Keratinocyte (primary cell): ENCODE measurements at regions not wholly inside any gene's neighbourhood (a gene's known extent, or its start where the extent isn't known, plus 50 kb on each side); places are given as distances from the start of the nearest gene placed in this dataset.

Experiments used
- DNase-seq: peaks from one replicate; pipeline ENCODE4 v3.0.0-alpha.2; 2011; ENCODE audit warnings: low read depth, missing footprints, low spot score
- FAIRE-seq: peaks from 2 replicates; lab custom pipeline; 2011; peaks lifted over from hg19 to GRCh38; lab: Jason Lieb, UNC
- H2AFZ ChIP-seq: 2 replicates; pipeline ENCODE4 v1.6.0; 2012; ENCODE audit warnings: low read length, control low read depth, inconsistent platforms; ENCODE audit not compliant: control insufficient read depth
- H3K27ac ChIP-seq: 2 replicates; pipeline ENCODE4 v1.5.1; 2011; ENCODE audit warnings: low read length; ENCODE audit not compliant: control insufficient read depth, insufficient read depth
- H3K27me3 ChIP-seq: 3 replicates; pipeline ENCODE4 v1.6.0; 2011; ENCODE audit warnings: low read length; ENCODE audit not compliant: control insufficient read depth, insufficient read depth; ENCODE audit errors: extremely low read depth
- H3K36me3 ChIP-seq, 2 experiments: 2 replicates in 1 of 2; 3 replicates in 1 of 2; pipeline ENCODE4 v1.5.1; 2011; ENCODE audit warnings: low read length in 2 of 2, mild to moderate bottlenecking in 1 of 2; ENCODE audit not compliant: control insufficient read depth in 2 of 2, insufficient read depth in 2 of 2; ENCODE audit errors: extremely low read depth in 1 of 2
- H3K4me1 ChIP-seq: 3 replicates; pipeline ENCODE4 v1.5.1; 2011; ENCODE audit warnings: low read length; ENCODE audit not compliant: control insufficient read depth, insufficient read depth; ENCODE audit errors: extremely low read depth
- H3K4me2 ChIP-seq: 3 replicates; pipeline ENCODE4 v1.6.0; 2011; ENCODE audit warnings: low read depth, low read length; ENCODE audit not compliant: control insufficient read depth, insufficient read depth; ENCODE audit errors: extremely low read depth
- H3K4me3 ChIP-seq, 3 experiments: fragments of 200-600 bp in 1 of 3; sonication (generic) in 1 of 3; 2 replicates in 2 of 3; 3 replicates in 1 of 3; pipeline ENCODE4 v1.5.1; 2011 to 2016; ENCODE audit warnings: low read length in 3 of 3, mild to moderate bottlenecking in 3 of 3, control low read depth in 2 of 3, inconsistent platforms in 1 of 3, low read depth in 1 of 3, mixed read lengths in 1 of 3, mixed run types in 1 of 3, moderate library complexity in 1 of 3; ENCODE audit not compliant: control insufficient read depth in 2 of 3, insufficient read depth in 2 of 3; ENCODE audit errors: extremely low read depth in 1 of 3
- H3K79me2 ChIP-seq: 2 replicates; pipeline ENCODE4 v1.6.0; 2012; ENCODE audit warnings: low read length; ENCODE audit not compliant: control insufficient read depth, insufficient read depth
- H3K9ac ChIP-seq: 3 replicates; pipeline ENCODE4 v1.6.0; 2011; ENCODE audit warnings: low read length; ENCODE audit not compliant: control insufficient read depth, insufficient read depth; ENCODE audit errors: extremely low read depth
- H3K9me1 ChIP-seq: 3 replicates; pipeline ENCODE4 v1.6.0; 2011; ENCODE audit warnings: low read length; ENCODE audit not compliant: control insufficient read depth, insufficient read depth; ENCODE audit errors: extremely low read depth
- H3K9me3 ChIP-seq: 2 replicates; pipeline ENCODE4 v1.5.1; 2012; ENCODE audit warnings: low read depth, low read length; ENCODE audit not compliant: control insufficient read depth
- H4K20me1 ChIP-seq: 3 replicates; pipeline ENCODE4 v1.6.0; 2011; ENCODE audit warnings: low read length; ENCODE audit not compliant: control insufficient read depth, insufficient read depth; ENCODE audit errors: extremely low read depth
- EZH2 ChIP-seq: IDR thresholded peaks from one replicate; pipeline ENCODE4 v1.6.1; 2012; ENCODE audit warnings: inconsistent platforms, mild to moderate bottlenecking, low read length, moderate library complexity
- dilution Hi-C: fragments of 300-500 bp; cut with MboI; formaldehyde crosslinking; loops from one replicate; pipeline ENCODE4 v1.7.0; 2020; ENCODE audit warnings: low sequenced_read_pairs; ENCODE audit not compliant: extremely low pct_ligation_motif_present
- TF ChIP-seq, protein P1 (sequence below), 3 experiments: IDR thresholded peaks in 1 of 3; conservative IDR thresholded peaks in 1 of 3; optimal IDR thresholded peaks in 1 of 3; 2 replicates in 2 of 3; 3 replicates in 1 of 3; pipeline versions ENCODE3 to v1.5.1; 2011; ENCODE audit warnings: low read length in 3 of 3, mild to moderate bottlenecking in 3 of 3, moderate library complexity in 2 of 3, control low read depth in 1 of 3, inconsistent platforms in 1 of 3; ENCODE audit not compliant: insufficient read depth in 2 of 3; ENCODE audit errors: extremely low read depth in 1 of 3

DNA sequence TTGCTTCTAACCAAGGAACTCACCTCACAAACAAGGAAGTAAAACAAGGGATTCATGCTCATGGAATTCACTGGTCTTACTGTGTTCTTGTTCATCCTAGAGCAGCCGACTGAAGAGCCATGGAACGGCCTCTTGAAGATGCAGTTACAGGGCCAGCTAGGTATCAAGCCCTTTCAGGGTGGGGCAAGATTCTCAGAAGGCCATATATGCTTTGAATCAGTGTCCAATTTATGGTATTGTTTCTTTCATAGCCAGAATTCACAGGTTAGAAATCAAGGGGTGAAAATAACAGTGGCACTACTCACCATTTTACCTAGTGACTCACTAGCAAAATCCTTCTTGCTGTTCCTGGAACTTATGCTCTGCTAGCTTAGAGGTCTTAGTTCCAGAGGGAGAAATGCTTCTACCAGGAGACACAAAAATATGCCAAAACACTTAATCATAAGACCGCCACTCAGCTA is 159.5 kb upstream of the CDH10 start:
- H2AFZ ChIP-seq, result peak overlapping the region; percentile 63
- H3K9me1 ChIP-seq, result no peaks in the 10 kb centered on the region
- H3K36me3 ChIP-seq, result no peaks in the 10 kb centered on the region
- dilution Hi-C loops, result no loop called here
- H3K4me1 ChIP-seq, result peaks cover 7% of the 10 kb centered on the region
- DNase-seq, result no peak
- H3K4me3 ChIP-seq, result no peak overlapping the region
- no peak overlapping the region for H3K9ac ChIP-seq
- no peaks in the 10 kb centered on the region for H3K9me3 ChIP-seq
- peak overlapping the region; percentile 16 for H3K4me2 ChIP-seq
- no peaks in the 10 kb centered on the region for H3K79me2 ChIP-seq
- TF ChIP-seq EZH2, result no peak
- TF ChIP-seq, protein P1, sequence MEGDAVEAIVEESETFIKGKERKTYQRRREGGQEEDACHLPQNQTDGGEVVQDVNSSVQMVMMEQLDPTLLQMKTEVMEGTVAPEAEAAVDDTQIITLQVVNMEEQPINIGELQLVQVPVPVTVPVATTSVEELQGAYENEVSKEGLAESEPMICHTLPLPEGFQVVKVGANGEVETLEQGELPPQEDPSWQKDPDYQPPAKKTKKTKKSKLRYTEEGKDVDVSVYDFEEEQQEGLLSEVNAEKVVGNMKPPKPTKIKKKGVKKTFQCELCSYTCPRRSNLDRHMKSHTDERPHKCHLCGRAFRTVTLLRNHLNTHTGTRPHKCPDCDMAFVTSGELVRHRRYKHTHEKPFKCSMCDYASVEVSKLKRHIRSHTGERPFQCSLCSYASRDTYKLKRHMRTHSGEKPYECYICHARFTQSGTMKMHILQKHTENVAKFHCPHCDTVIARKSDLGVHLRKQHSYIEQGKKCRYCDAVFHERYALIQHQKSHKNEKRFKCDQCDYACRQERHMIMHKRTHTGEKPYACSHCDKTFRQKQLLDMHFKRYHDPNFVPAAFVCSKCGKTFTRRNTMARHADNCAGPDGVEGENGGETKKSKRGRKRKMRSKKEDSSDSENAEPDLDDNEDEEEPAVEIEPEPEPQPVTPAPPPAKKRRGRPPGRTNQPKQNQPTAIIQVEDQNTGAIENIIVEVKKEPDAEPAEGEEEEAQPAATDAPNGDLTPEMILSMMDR (optimal IDR thresholded peaks at IDR 0.05 in 1 of 3, IDR thresholded peaks at IDR 0.05 in 1 of 3, conservative IDR thresholded peaks at IDR 0.05 in 1 of 3; ENCODE audit: extremely low read depth in 1 of 3, insufficient read depth in 2 of 3, low read length in 3 of 3), result no peak
- H4K20me1 ChIP-seq, result no peaks in the 10 kb centered on the region
- no peak overlapping the region for H3K27ac ChIP-seq
- no peaks in the 10 kb centered on the region for H3K27me3 ChIP-seq
- FAIRE-seq, result no peak

DNA sequence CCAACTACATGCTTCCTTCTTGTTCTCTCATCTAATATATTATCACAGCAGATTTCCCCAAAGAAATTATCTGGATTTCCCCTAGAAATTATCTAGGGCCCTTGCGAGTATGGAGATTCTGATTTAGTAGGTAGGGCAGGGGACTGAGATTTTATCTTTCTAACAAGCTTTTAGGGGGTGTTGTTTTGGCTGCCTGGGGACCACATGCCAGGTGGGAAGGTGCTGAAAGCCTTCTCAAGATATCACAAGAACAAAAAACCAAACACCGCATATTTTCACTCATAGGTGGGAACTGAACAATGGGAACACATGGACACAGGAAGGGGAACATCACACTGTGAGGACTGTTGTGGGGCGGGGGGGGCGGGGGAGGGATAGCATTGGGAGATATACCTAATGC is 146.5 kb upstream of the CDH10 start:
- no peaks in the 10 kb centered on the region for H3K79me2 ChIP-seq
- H3K4me3 ChIP-seq, result no peak overlapping the region
- FAIRE-seq (no peak), DNase-seq (no peak)
- H3K36me3 ChIP-seq, result no peaks in the 10 kb centered on the region
- H3K9me3 ChIP-seq, result no peaks in the 10 kb centered on the region
- no peak overlapping the region for H3K4me2 ChIP-seq
- H3K9ac ChIP-seq, result no peak overlapping the region
- H3K27ac ChIP-seq, result no peak overlapping the region
- no peak for TF ChIP-seq EZH2
- TF ChIP-seq, protein P1 (optimal IDR thresholded peaks at IDR 0.05 in 1 of 3, IDR thresholded peaks at IDR 0.05 in 1 of 3, conservative IDR thresholded peaks at IDR 0.05 in 1 of 3; ENCODE audit: extremely low read depth in 1 of 3, insufficient read depth in 2 of 3, low read length in 3 of 3), result no peak
- H3K4me1 ChIP-seq, result peaks cover 6% of the 10 kb centered on the region
- dilution Hi-C loops, result no loop called here
- H3K27me3 ChIP-seq, result no peaks in the 10 kb centered on the region
- H4K20me1 ChIP-seq, result no peaks in the 10 kb centered on the region
- no peaks in the 10 kb centered on the region for H3K9me1 ChIP-seq
- no peak overlapping the region for H2AFZ ChIP-seq
